Endothelial cell of umbilical vein (primary cell): ENCODE measurements at regions not wholly inside any gene's neighbourhood (a gene's known extent, or its start where the extent isn't known, plus 50 kb on each side); places are given as distances from the start of the nearest gene placed in this dataset.

Experiments
- BruUV-seq: library from RNA; stranded (reverse); fragments of 400-500 nt; replicated peaks from 2 replicates; lab custom pipeline; 2021; lab: Mats Ljungman, UMichigan
- CTCF ChIA-PET: fragments of 300-600, 350-600 bp; sonication (Branson Sonifier 250); formaldehyde crosslinking; loops from one replicate; lab custom pipeline; 2021; ENCODE audit warnings: antibody characterized with exemption, inconsistent platforms; lab: Charles Lee
- POLR2A ChIA-PET: fragments of 300-600, 350-600 bp; sonication (Branson Sonifier 250); formaldehyde crosslinking; loops from one replicate; lab custom pipeline; 2021; ENCODE audit warnings: antibody characterized with exemption, inconsistent platforms; lab: Charles Lee
- DNase-seq: peaks from one replicate; pipeline ENCODE4 v3.0.0-alpha.2; 2011; ENCODE audit warnings: low read depth, low spot score
- FAIRE-seq: peaks from 2 replicates; lab custom pipeline; 2011; peaks lifted over from hg19 to GRCh38; lab: Jason Lieb, UNC
- H2AFZ ChIP-seq: 2 replicates; pipeline ENCODE4 v1.6.0; 2012; ENCODE audit warnings: low read depth, low read length, control low read depth, inconsistent platforms
- H3K27ac ChIP-seq: 2 replicates; pipeline ENCODE4 v1.5.1; 2011; ENCODE audit warnings: low read depth, mild to moderate bottlenecking, control low read depth, low read length, moderate library complexity; ENCODE audit not compliant: insufficient read depth
- H3K27me3 ChIP-seq, 2 experiments: 2 replicates each; pipeline versions ENCODE4 v1.6.0 to v1.6.1; 2011; ENCODE audit warnings: low read length in 2 of 2, mixed read lengths in 1 of 2; ENCODE audit not compliant: control insufficient read depth in 2 of 2, insufficient read depth in 2 of 2
- H3K36me3 ChIP-seq, 2 experiments: 2 replicates in 1 of 2; 3 replicates in 1 of 2; pipeline ENCODE4 v1.5.1; 2011; ENCODE audit warnings: low read length in 2 of 2, mild to moderate bottlenecking in 1 of 2, moderate library complexity in 1 of 2; ENCODE audit not compliant: control insufficient read depth in 2 of 2, insufficient read depth in 2 of 2; ENCODE audit errors: extremely low read depth in 1 of 2
- H3K4me1 ChIP-seq: 3 replicates; pipeline ENCODE4 v1.5.1; 2011; ENCODE audit warnings: mild to moderate bottlenecking, low read length; ENCODE audit not compliant: control insufficient read depth, insufficient read depth; ENCODE audit errors: extremely low read depth
- H3K4me2 ChIP-seq: 2 replicates; pipeline ENCODE4 v1.6.1; 2011; ENCODE audit warnings: low read length, control low read depth, mixed read lengths; ENCODE audit not compliant: insufficient read depth
- H3K4me3 ChIP-seq, 3 experiments: fragments of 200-600 bp in 1 of 3; sonication (generic), shearing (Covaris generic) in 1 of 3; replicated peaks in 1 of 3; 2 replicates each; pipeline ENCODE4 v1.5.1; 2011 to 2016; ENCODE audit warnings: control low read depth in 3 of 3, low read length in 3 of 3, mild to moderate bottlenecking in 2 of 3, inconsistent platforms in 1 of 3, low read depth in 1 of 3, moderate library complexity in 1 of 3; ENCODE audit not compliant: insufficient read depth in 1 of 3
- H3K79me2 ChIP-seq: 2 replicates; pipeline ENCODE4 v1.6.0; 2012; ENCODE audit warnings: low read length, inconsistent platforms; ENCODE audit not compliant: control insufficient read depth, insufficient read depth
- H3K9ac ChIP-seq: replicated peaks from 2 replicates; pipeline ENCODE3; 2011; ENCODE audit warnings: low read length, control low read depth; ENCODE audit not compliant: insufficient read depth; ENCODE audit errors: extremely low read depth
- H3K9me1 ChIP-seq: replicated peaks from 3 replicates; pipeline ENCODE4 v1.6.0; 2011; ENCODE audit warnings: mild to moderate bottlenecking, low read length; ENCODE audit not compliant: control insufficient read depth, insufficient read depth; ENCODE audit errors: extremely low read depth
- H3K9me3 ChIP-seq: replicated peaks from 2 replicates; pipeline ENCODE4 v1.5.1; 2012; ENCODE audit warnings: low read length, inconsistent platforms; ENCODE audit not compliant: control insufficient read depth, insufficient read depth
- H4K20me1 ChIP-seq: replicated peaks from 2 replicates; pipeline ENCODE3; 2011; ENCODE audit warnings: mild to moderate bottlenecking, low read length; ENCODE audit not compliant: control insufficient read depth, insufficient read depth; ENCODE audit errors: extremely low read depth
- EZH2 ChIP-seq: IDR thresholded peaks from 2 replicates; pipeline ENCODE4 v1.6.1; 2012; ENCODE audit warnings: borderline replicate concordance, low read depth, mild to moderate bottlenecking, moderate library complexity, low read length, inconsistent platforms; ENCODE audit not compliant: severe bottlenecking
- FOS ChIP-seq: IDR thresholded peaks from 2 replicates; pipeline ENCODE4 v1.6.1; 2011; ENCODE audit warnings: mild to moderate bottlenecking, low read length, moderate library complexity, borderline replicate concordance; ENCODE audit not compliant: insufficient read depth
- GATA2 ChIP-seq: IDR thresholded peaks from 2 replicates; pipeline ENCODE4 v1.7.0; 2011; ENCODE audit warnings: low read depth, mild to moderate bottlenecking, moderate library complexity, mixed read lengths, low read length; ENCODE audit not compliant: insufficient read length, insufficient read depth
- JUN ChIP-seq: IDR thresholded peaks from 2 replicates; pipeline ENCODE4 v1.6.1; 2011; ENCODE audit warnings: borderline replicate concordance, low read depth; ENCODE audit not compliant: insufficient read length, insufficient read depth
- MYC ChIP-seq: IDR thresholded peaks from one replicate; pipeline ENCODE4 v1.6.1; 2011; ENCODE audit warnings: mild to moderate bottlenecking, low read depth, low read length
- POLR2A ChIP-seq: IDR thresholded peaks from 2 replicates; pipeline ENCODE4 v1.6.1; 2012; ENCODE audit warnings: low read depth, mild to moderate bottlenecking, control low read depth, low read length
- POLR2AphosphoS5 ChIP-seq: IDR thresholded peaks from 2 replicates; pipeline ENCODE4 v1.6.1; 2012; ENCODE audit warnings: low read depth, mild to moderate bottlenecking, control low read depth, low read length, moderate library complexity; ENCODE audit not compliant: insufficient read depth
- dilution Hi-C: fragments of 300-500 bp; cut with MboI; formaldehyde crosslinking; loops from one replicate; pipeline ENCODE4 v1.15.0; 2019; ENCODE audit warnings: low sequenced_read_pairs; ENCODE audit not compliant: extremely low pct_ligation_motif_present
- intact Hi-C: fragments of 100-400 bp; cut with micrococcal nuclease; formaldehyde crosslinking; loops from one replicate; pipeline ENCODE4 v1.10.0; 2022
- TF ChIP-seq, protein P1 (sequence below): IDR thresholded peaks from 2 replicates; pipeline ENCODE4 v1.6.1; 2011; ENCODE audit not compliant: insufficient read depth, insufficient read length
- TF ChIP-seq, protein P2 (sequence below), 2 donors: IDR thresholded peaks; 1 replicate in 1 of 2; 2 replicates in 1 of 2; pipeline ENCODE4 v1.5.1; 2011; ENCODE audit warnings: low read length in 2 of 2, mild to moderate bottlenecking in 2 of 2, moderate library complexity in 2 of 2, control low read depth in 1 of 2, inconsistent platforms in 1 of 2, low read depth in 1 of 2; ENCODE audit not compliant: insufficient read depth in 1 of 2; ENCODE audit errors: extremely low read depth in 1 of 2

DNA sequence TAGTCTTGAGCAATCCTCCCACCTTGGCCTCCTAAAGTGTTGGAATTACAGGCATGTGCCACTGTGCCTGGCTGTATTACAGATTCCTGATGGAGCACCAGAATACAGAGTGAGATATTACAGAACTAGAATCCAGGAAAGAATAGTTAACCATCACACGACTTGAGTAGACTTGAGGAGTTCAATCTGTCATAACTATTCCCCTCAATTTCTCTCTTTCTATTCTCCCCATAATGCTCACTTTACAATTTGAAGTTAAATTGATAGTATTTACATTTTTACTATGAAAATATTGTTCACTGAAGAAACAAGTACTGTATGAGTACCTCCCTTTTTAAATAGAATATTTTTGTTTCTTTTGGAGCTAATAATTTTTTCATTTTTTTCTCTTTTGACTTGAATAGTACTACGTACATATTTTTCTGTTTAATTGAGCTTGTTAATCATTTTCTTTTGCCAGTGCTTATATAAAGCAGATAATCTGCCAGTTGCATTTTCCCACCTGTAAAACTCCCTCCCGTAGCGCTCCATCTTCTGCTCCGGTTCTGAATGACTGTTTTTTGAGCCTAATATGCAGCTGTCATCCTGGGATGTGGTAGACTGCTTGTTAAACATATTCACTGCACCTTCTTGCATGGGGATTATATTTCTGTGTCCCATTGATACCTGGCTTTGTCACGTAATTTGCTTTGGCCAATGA, 105.5 kb downstream of the MYCN start:
- Histone ChIP-seq H3K9ac (no peak overlapping the region), H3K27me3 (no peaks in the 10 kb centered on the region), H3K79me2 (no peaks in the 10 kb centered on the region), H3K4me2 (no peak overlapping the region), H3K9me3 (peaks cover 4% of the 10 kb centered on the region), H3K27ac (no peak overlapping the region), H3K4me3 (no peak overlapping the region), H4K20me1 (no peaks in the 10 kb centered on the region), H3K36me3 (no peaks in the 10 kb centered on the region), H3K9me1 (no peaks in the 10 kb centered on the region), H2AFZ (no peak overlapping the region), H3K4me1 (no peaks in the 10 kb centered on the region)
- intact Hi-C loops (no loop called here), dilution Hi-C loops (no loop called here)
- DNase-seq (no peak), FAIRE-seq (no peak)
- ChIA-PET CTCF (no interaction called here), POLR2A (no interaction called here)
- TF ChIP-seq FOS (no peak), GATA2 (no peak), POLR2AphosphoS5 (no peak), EZH2 (no peak), MYC (no peak), JUN (no peak), POLR2A (no peak)
- TF ChIP-seq, protein P1, sequence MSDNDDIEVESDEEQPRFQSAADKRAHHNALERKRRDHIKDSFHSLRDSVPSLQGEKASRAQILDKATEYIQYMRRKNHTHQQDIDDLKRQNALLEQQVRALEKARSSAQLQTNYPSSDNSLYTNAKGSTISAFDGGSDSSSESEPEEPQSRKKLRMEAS: no peak
- TF ChIP-seq, protein P2, sequence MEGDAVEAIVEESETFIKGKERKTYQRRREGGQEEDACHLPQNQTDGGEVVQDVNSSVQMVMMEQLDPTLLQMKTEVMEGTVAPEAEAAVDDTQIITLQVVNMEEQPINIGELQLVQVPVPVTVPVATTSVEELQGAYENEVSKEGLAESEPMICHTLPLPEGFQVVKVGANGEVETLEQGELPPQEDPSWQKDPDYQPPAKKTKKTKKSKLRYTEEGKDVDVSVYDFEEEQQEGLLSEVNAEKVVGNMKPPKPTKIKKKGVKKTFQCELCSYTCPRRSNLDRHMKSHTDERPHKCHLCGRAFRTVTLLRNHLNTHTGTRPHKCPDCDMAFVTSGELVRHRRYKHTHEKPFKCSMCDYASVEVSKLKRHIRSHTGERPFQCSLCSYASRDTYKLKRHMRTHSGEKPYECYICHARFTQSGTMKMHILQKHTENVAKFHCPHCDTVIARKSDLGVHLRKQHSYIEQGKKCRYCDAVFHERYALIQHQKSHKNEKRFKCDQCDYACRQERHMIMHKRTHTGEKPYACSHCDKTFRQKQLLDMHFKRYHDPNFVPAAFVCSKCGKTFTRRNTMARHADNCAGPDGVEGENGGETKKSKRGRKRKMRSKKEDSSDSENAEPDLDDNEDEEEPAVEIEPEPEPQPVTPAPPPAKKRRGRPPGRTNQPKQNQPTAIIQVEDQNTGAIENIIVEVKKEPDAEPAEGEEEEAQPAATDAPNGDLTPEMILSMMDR (IDR thresholded peaks at IDR 0.05; ENCODE audit: extremely low read depth in 1 of 2, insufficient read depth in 1 of 2, low read depth in 1 of 2, low read length in 2 of 2): no peak
- no TSS peak for BruUV-seq
